ENCODE measurements at regions not wholly inside any gene's neighbourhood (a gene's known extent, or its start where the extent isn't known, plus 50 kb on each side); places are given as distances from the start of the nearest gene placed in this dataset.

- Mint-ChIP-seq H3K9me3 (ENCODE audit: unreplicated experiment) (no peaks in the 10 kb centered on the region), H3K4me1 (ENCODE audit: unreplicated experiment) (no peaks in the 10 kb centered on the region), H3K4me3 (ENCODE audit: unreplicated experiment) (no peak overlapping the region), H3K27ac (ENCODE audit: unreplicated experiment) (no peak overlapping the region), H3K36me3 (ENCODE audit: unreplicated experiment) (no peaks in the 10 kb centered on the region), H3K27me3 (ENCODE audit: unreplicated experiment) (peaks cover 48% of the 10 kb centered on the region)
- no peak for TF ChIP-seq CTCF (IDR thresholded peaks at IDR 0.05)
- DNase-seq (ENCODE audit: extremely low spot score, unreplicated experiment): no peak
Measured at GRCh38 chr16:48047241-48047640, 108.6 kb downstream of the ABCC12 start.

- H3K36me3 Mint-ChIP-seq (ENCODE audit: unreplicated experiment): no peaks in the 10 kb centered on the region
- H3K27me3 Mint-ChIP-seq (ENCODE audit: unreplicated experiment): peaks cover 60% of the 10 kb centered on the region
- no peaks in the 10 kb centered on the region for H3K9me3 Mint-ChIP-seq (ENCODE audit: unreplicated experiment)
- DNase-seq (ENCODE audit: extremely low spot score, unreplicated experiment): no peak
- no peaks in the 10 kb centered on the region for H3K4me1 Mint-ChIP-seq (ENCODE audit: unreplicated experiment)
- no peak overlapping the region for H3K4me3 Mint-ChIP-seq (ENCODE audit: unreplicated experiment)
- no peak for TF ChIP-seq CTCF (IDR thresholded peaks at IDR 0.05)
- H3K27ac Mint-ChIP-seq (ENCODE audit: unreplicated experiment): no peak overlapping the region
Measured at GRCh38 chr16:48044117-48044516, 111.7 kb downstream of the ABCC12 start.

- H3K9me3 Mint-ChIP-seq (ENCODE audit: unreplicated experiment): no peaks in the 10 kb centered on the region
- no peak for DNase-seq (ENCODE audit: extremely low spot score, unreplicated experiment)
- peaks cover 55% of the 10 kb centered on the region for H3K27me3 Mint-ChIP-seq (ENCODE audit: unreplicated experiment)
- no peak overlapping the region for H3K4me3 Mint-ChIP-seq (ENCODE audit: unreplicated experiment)
- no peak overlapping the region for H3K27ac Mint-ChIP-seq (ENCODE audit: unreplicated experiment)
- H3K36me3 Mint-ChIP-seq (ENCODE audit: unreplicated experiment): no peaks in the 10 kb centered on the region
- H3K4me1 Mint-ChIP-seq (ENCODE audit: unreplicated experiment): no peaks in the 10 kb centered on the region
- no peak for TF ChIP-seq CTCF (IDR thresholded peaks at IDR 0.05)
Measured at GRCh38 chr16:48041981-48042421, 113.8 kb downstream of the ABCC12 start.

- Mint-ChIP-seq H3K27ac (ENCODE audit: unreplicated experiment) (no peak overlapping the region), H3K9me3 (ENCODE audit: unreplicated experiment) (no peaks in the 10 kb centered on the region), H3K4me1 (ENCODE audit: unreplicated experiment) (no peaks in the 10 kb centered on the region), H3K27me3 (ENCODE audit: unreplicated experiment) (peaks cover 43% of the 10 kb centered on the region), H3K36me3 (ENCODE audit: unreplicated experiment) (no peaks in the 10 kb centered on the region), H3K4me3 (ENCODE audit: unreplicated experiment) (no peak overlapping the region)
- TF ChIP-seq CTCF (IDR thresholded peaks at IDR 0.05): no peak
- no peak for DNase-seq (ENCODE audit: extremely low spot score, unreplicated experiment)
Measured at GRCh38 chr16:48035142-48035541, 120.7 kb downstream of the ABCC12 start.

- DNase-seq (ENCODE audit: extremely low spot score, unreplicated experiment): no peak
- H3K9me3 Mint-ChIP-seq (ENCODE audit: unreplicated experiment): no peaks in the 10 kb centered on the region
- H3K36me3 Mint-ChIP-seq (ENCODE audit: unreplicated experiment): no peaks in the 10 kb centered on the region
- H3K4me1 Mint-ChIP-seq (ENCODE audit: unreplicated experiment): no peaks in the 10 kb centered on the region
- TF ChIP-seq CTCF (IDR thresholded peaks at IDR 0.05): no peak
- no peak overlapping the region for H3K4me3 Mint-ChIP-seq (ENCODE audit: unreplicated experiment)
- no peak overlapping the region for H3K27ac Mint-ChIP-seq (ENCODE audit: unreplicated experiment)
- peaks cover 21% of the 10 kb centered on the region for H3K27me3 Mint-ChIP-seq (ENCODE audit: unreplicated experiment)
Measured at GRCh38 chr16:48030926-48031325, 124.9 kb downstream of the ABCC12 start.
